GM19043 (cell line): ENCODE measurements at regions not wholly inside any gene's neighbourhood (a gene's known extent, or its start where the extent isn't known, plus 50 kb on each side); places are given as distances from the start of the nearest gene placed in this dataset.
"Not testable (repeated sequence)": the region's sequence is repeated elsewhere in the genome, so short reads cannot be mapped to it uniquely, and the experiment has no call there.

Experiments
- ATAC-seq: cut with Tn5 transposase; IDR thresholded peaks from one replicate; pipeline ENCODE4 v1.9.1; 2021; ENCODE audit warnings: low read depth; ENCODE audit not compliant: unreplicated experiment

GRCh38 chr6:95660544-95660943 lies 83.2 kb downstream of the MANEA start:
- no peak for ATAC-seq

GRCh38 chr6:95670011-95670463 lies 92.7 kb downstream of the MANEA start:
- no peak for ATAC-seq

- ATAC-seq: no peak
Observed at GRCh38 chr6:95676011-95676628, 98.8 kb downstream of the MANEA start.

GRCh38 chr6:95679981-95680380 lies 102.6 kb downstream of the MANEA start:
- no peak for ATAC-seq

- ATAC-seq: no peak
Observed at GRCh38 chr6:95681736-95682135, 104.4 kb downstream of the MANEA start.

GRCh38 chr6:95682476-95682875 lies 105.1 kb downstream of the MANEA start:
- ATAC-seq: no peak

- ATAC-seq: no peak
Observed at GRCh38 chr6:95685822-95686221, 108.5 kb downstream of the MANEA start.

GRCh38 chr6:95686272-95686671 lies 108.9 kb downstream of the MANEA start:
- ATAC-seq: no peak

GRCh38 chr6:95686895-95687294 lies 109.6 kb downstream of the MANEA start:
- no peak for ATAC-seq

GRCh38 chr6:95687839-95688238 lies 110.5 kb downstream of the MANEA start:
- no peak for ATAC-seq

GRCh38 chr6:95690328-95690727 lies 113.0 kb downstream of the MANEA start:
- ATAC-seq: peak; percentile 55

- no peak for ATAC-seq
Observed at GRCh38 chr6:95693108-95693507, 115.8 kb downstream of the MANEA start.

- no peak for ATAC-seq
Observed at GRCh38 chr6:95698271-95698670, 120.9 kb downstream of the MANEA start.

- ATAC-seq: no peak
Observed at GRCh38 chr6:95723638-95724037, 146.3 kb downstream of the MANEA start.

GRCh38 chr6:95725344-95725743 lies 148.0 kb downstream of the MANEA start:
- ATAC-seq: no peak

GRCh38 chr6:95740157-95740556 lies 162.8 kb downstream of the MANEA start:
- no peak for ATAC-seq

GRCh38 chr6:95741045-95741444 lies 163.7 kb downstream of the MANEA start:
- no peak for ATAC-seq

GRCh38 chr6:95742767-95743289 lies 165.5 kb downstream of the MANEA start:
- ATAC-seq: no peak

GRCh38 chr6:95743591-95743990 lies 166.3 kb downstream of the MANEA start:
- no peak for ATAC-seq

- not testable (repeated sequence) for ATAC-seq
Observed at GRCh38 chr6:95758236-95759069, 181.1 kb downstream of the MANEA start.

GRCh38 chr6:95767897-95768463 lies 190.6 kb downstream of the MANEA start:
- no peak for ATAC-seq
